Activated CD4-positive, alpha-beta T cell treated with anti-CD3 and anti-CD28 coated beads for 24 hours (primary cell): ENCODE measurements at regions not wholly inside any gene's neighbourhood (a gene's known extent, or its start where the extent isn't known, plus 50 kb on each side); places are given as distances from the start of the nearest gene placed in this dataset.
"Not testable (repeated sequence)": the region's sequence is repeated elsewhere in the genome, so short reads cannot be mapped to it uniquely, and the experiment has no call there.

Source experiments
- DNase-seq, 2 donors: peaks; one replicate each; pipeline ENCODE4 v3.0.0-alpha.2; 2020; ENCODE audit warnings: low read depth in 2 of 2

DNA sequence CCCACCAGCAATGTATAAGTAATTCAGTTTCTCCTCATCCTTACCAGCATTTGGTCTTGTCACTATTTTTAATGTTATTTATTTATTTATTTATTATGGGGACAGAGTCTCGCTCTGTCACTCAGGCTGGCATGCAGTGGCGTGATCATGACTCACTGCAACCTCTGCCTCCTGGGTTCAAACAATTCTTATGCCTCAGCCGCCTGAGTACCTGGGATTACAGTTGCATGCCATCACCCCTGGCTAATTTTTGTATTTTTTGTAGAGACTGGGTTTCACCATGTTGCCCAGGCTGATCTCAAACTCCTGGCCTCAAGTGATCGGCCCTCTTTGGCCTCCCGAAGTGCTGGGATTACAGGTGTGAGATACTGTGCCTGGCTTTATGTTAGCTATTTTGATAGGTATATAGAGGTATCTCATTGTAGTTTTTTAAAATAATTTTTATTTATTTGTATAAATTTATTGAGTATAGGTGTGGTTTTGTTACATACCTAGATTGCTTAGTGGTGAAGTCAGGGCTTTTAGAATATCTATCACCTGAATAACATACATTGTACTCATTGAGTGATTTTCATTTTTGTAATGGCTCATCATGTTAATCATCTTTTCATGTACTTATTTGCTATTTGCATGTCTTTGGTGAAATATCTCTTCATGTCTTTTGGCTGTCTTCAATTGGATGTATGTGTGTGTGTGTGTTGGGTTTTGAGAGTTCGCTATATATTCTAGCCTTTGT, 53.3 kb downstream of the TANC2 start:
- DNase-seq, result no peak

DNA sequence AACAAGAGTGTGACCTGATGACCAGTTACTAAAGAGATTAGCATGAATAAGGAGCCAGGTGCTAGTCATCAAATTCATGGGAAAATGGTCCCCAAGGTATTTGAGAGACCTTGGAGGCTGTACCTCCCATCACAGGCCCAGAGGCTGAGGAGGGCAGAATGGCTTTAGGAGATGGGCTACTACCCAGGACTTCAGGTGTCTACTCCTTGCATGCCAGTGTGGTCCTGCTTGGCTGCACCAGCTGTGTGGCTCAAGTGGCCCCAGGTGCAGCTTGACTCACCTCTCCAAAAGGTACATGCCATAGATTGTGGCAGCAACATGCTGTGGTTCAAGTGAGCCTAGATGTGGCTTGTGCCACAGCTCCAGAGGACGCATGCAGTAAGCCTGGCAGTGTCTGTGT, 56.5 kb downstream of the TANC2 start:
- DNase-seq, result no peak

DNA sequence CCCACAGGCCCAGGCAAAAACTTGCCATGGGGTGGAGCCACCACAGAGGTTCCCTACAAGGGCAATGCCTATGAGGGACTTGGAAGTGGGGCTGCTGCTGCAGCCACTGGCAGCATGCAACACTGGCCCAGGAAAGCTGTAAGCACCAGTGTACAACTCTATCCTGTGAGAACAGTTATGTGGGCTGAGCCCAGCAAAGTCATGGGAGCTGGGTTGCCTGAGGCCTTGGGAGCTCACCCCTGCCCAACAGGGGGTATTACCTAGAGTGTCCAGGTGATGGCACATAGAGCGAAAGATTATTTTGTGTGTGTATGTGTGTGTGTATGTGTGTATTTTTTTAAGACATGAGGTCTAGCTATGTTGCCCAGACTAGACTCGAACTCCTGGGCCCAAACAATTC, 57.0 kb downstream of the TANC2 start:
- no peak for DNase-seq

DNA sequence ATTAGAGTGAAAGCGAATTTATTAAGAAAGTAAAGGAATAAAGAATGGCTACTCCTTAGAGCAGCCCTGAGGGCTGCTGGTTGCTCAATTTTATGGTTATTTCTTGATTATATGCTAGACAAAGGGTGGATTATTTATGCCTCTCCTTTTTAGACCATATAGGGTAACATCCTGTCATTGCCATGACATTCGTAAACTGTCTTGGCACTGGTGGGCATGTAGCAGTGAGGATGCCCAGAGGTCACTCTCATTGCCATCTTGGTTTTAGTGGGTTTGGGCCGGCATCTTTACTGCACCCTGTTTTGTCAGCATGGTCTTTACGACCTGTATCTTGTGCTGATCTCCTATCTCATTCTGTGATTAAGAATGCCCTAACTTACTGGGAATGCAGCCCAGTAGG, 58.2 kb downstream of the TANC2 start:
- no peak for DNase-seq

DNA sequence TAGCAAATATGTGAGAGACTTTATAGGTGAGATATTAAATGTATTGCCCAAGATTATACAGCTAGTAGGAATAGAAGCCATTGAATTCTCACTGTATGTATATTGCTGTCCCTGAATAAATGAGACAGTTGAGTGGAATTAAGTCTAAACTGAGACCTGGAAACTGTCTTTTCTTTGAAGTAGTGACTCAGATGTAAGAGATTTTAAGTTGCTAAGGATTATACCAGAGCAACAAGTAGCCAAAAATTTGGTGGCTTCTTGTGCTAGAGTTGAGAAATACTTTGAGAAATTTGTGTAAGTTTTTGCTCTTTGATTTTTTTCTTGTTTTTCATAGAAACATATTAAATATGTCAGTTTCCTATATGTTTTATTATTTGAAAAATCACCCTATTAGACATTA, 58.7 kb downstream of the TANC2 start:
- no peak for DNase-seq

DNA sequence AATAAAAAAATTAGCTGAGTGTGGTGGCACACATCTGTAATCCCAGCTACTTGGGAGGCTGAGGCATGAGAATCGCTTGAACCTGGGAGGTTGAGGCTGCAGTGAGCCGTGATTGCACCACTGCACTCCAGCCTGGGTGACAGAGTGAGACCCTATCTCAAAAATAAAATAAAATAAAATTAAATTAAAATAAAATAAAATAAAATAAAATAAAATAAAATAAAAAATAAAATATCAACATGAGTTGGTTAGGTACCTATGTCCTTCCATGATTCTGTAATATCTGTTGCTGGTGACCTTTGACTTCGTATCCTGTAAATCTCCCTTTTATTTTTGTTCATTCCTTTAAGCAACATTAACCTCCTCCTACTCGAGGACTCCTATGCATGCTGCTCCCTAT, 59.6 kb downstream of the TANC2 start:
- DNase-seq, result not testable (repeated sequence)

DNA sequence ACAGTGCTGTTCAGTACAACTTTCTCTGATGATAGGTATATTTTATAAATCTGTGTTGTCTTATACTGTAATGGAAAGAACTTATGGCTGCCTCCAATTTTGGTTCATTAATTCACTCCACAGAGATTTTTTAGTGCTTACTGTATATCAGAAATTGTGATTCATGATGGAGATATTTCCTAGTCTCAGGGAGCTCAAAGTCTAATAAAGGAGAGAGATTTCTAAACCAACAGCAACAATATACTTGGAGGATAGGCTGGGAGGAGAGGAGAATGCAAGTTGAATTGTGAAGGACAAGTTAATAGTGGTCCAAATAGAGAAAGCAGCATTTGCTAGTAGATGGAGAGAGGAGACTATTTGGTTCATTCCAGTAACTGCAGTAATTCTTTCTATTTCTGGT, 63.5 kb downstream of the TANC2 start:
- DNase-seq, result no peak

DNA sequence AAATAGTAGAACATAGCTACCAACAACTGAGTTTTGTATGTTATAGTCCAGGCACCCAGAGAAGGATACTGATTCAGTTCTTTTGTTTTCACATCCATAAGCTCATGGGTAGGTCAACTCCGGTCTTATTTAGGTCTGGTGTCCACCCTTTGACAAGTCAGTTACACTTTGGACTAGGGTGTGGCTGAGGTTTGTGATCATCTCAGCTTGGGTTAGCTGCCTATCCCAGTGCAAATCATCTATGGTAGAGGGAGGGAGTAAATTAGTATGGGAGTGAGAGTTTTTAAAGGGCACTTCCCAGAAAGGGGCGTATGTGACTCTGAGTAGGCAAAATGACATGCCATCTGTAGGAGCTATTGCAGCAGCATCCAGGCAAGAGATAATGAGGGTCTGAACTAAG, 66.1 kb downstream of the TANC2 start:
- no peak for DNase-seq

DNA sequence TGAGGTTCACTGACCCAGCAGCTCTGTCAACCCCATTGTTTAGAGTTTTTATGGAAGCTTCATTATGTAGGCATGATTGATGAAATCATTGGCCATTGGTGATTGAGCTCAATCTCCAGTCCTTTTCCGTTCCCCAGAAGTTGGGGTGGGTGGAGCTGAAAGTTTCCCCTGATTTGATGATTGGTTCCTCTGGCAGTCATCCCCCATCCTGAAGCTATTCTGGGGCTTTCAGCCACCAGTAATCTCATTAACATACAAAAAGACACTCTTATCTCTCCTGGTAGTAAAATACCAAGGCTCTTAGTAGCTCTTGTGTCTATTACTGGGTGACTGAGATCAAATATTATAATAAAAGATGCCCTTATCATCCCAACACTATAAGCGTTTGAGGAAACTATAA, 67.1 kb downstream of the TANC2 start:
- DNase-seq, result no peak

DNA sequence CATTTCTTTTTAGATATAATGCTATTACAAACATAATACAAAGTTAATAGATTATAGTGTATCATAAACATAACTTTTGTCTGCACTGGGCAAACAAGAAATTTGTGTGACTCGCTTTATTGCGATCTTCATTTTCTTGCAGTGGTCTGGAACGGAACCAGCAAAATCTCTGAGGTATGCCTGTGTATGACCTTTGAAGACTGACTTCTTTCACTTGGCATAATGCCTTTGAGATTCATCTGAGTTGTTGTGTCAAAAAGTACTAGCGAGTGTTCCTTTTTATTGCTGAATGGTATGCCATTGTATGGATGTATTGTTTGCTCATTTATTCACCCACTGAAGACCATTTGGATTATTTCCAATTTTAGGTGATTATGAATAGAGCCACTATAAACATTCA, 69.2 kb downstream of the TANC2 start:
- no peak for DNase-seq

DNA sequence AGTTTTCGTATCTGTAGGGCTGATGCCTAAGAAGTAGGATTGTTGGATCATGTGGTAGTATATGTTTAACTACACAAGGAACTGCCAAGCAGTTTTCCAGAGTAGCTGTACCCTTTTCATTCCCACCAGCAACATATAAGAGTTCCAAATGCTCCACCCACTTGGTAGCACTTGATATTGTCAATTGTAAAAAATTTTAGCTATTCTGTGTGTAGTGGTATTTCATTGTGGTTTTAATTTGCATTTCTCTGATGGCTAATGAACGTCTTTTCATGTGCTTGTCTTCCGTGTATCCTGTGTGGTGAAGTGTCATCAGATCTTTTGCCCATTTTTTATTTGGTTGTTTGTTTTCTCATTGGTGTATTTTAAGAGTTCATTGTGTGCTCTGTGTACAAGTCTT, 69.7 kb downstream of the TANC2 start:
- no peak for DNase-seq

DNA sequence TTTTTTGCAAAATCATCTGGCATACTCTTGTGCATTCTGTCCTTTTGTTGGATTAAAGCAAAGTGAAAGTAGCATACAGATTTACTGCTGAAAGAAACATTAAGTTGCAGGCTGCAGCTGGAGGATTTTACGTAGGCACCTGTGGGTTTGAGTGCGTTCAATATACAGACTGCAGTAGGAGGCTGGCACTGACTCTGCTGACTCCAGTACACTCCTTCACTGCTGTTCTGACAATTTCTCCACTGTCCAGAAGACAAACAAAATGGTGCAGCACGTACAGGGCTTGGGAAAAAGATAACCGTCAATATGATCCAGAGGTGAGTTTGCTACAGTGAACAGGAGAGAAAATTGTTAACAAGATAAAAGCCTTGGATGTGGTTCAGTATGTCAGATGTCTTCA, 73.3 kb downstream of the TANC2 start:
- DNase-seq, result no peak

DNA sequence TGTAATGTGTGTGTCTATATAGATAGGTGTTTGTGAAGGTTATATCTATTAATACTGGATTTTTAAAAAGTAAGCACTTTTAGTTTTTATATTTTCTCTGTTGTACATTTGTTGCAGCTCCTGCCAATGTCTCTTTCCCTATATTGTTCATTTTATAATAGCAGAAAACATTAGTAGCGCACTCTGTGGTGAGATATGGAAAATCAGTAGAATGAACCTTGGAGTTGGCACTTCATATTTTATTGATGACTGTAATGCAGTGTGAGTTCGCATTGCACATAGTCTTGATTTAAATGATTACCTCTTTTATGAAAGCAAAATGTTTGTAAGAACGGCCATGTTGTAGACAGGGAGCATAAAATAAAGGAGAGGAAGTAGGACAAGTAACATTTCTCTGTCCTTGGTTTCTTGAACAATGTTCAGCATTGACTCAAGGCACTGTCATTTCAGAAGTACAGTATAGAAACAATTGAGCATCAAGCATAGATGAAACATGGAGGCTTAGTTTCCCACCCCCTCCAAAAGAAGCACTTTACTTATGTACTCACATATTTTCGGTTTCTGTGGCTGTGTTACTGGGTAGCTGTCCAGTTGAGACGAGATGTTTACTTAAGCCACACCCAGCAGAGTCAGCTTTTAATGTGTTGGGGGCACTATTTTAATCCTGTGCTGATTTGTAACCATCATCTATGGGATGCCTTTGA, 74.0 kb downstream of the TANC2 start:
- no peak for DNase-seq

DNA sequence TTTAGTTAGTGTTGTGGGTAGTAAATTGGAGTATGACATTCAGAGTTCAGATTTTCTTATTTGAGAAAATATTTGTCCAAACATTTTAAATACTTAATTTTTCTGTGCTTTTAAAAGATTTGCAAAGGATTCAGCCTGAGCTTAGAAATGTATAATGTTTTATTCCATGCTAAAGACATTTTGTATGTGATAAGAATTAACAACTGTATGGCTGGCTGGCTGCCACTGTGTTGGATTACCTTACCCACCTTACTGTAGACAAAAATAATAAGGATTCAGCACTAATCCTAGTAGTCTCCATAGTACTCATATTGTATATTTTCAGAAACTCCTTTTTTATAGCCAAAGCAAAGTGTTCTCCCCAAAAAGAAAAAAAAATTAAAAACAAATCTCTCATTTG, 74.8 kb downstream of the TANC2 start:
- DNase-seq, result no peak

DNA sequence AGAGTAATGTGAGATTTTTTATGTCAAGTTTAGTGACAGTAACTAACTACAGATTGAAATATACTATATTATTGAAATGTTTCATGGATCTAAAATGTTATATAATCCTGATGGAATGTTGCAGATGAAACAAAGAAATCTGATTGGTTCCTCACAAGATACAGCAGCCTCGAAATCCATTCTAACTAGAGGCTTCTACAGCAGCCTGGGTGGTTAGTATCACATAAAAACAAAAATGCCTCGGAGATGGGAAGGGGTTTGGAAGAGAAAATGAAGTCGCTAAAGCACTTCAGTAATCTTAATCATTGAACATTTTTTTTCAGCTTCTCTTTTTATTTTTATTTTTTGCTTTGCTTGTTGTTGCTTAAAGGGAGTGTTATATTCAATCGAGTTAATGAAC, 75.2 kb downstream of the TANC2 start:
- no peak for DNase-seq

DNA sequence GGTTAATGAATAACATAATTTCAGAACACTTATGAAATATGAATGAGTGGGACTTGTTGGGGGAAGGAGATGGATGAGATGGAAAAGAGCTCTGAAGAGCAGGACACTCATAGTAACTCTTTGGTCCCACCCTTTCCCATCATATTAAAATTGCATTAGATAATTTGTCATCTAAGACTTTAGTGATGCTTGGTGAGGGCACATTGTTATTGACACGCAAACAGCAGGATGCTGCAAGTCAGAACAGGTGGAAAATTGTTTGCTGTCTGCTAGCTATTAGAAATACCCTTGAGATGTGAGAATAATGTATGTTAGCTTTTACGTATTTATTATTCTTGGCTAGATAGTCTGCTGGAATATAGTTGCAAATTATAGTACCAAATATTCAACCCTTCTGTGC, 75.7 kb downstream of the TANC2 start:
- DNase-seq, result no peak

DNA sequence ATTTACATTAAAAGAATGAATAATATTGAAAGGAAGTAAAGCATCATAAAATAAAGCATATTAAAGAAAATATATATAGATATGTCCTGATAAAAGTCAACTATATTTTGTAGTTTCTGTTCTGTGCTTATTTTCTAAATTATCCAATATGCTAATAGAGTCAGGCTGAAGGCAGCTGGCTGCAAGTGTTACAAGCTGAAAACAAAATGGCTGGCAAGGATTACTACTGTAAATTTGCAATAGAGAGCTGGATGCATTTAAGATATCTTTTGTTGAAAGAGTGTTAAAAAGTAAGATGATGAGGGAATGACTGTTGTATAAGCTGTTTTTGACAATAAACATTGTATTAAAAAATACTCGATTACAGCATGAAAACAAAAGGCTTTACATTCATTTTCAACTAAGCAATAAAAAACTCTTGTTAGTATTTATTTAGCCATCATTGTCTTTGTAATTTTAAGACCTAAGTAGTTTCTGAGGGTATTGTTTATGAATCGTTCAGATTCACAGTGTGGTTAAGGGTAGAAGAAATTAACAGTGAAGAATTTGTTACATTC, 76.3 kb downstream of the TANC2 start:
- DNase-seq, result no peak

DNA sequence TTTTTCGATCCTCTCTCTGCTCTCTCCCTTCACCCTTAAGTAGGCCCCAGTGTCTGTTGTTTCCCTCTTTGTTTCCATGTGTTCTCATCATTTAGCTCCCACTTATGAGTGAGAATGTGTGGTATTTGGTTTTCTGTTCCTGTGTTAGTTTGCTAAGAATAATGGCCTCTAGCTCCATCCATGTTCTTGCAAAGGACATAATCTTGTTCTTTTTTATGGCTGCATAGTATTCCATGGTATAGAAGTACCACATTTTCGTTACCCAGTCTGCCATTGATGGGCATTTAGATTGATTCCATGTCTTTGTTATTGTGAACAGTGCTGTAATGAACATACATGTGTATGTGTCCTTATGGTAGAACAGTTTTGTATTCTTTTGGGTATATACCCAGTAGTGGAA, 91.5 kb downstream of the TANC2 start:
- DNase-seq, result not testable (repeated sequence)

DNA sequence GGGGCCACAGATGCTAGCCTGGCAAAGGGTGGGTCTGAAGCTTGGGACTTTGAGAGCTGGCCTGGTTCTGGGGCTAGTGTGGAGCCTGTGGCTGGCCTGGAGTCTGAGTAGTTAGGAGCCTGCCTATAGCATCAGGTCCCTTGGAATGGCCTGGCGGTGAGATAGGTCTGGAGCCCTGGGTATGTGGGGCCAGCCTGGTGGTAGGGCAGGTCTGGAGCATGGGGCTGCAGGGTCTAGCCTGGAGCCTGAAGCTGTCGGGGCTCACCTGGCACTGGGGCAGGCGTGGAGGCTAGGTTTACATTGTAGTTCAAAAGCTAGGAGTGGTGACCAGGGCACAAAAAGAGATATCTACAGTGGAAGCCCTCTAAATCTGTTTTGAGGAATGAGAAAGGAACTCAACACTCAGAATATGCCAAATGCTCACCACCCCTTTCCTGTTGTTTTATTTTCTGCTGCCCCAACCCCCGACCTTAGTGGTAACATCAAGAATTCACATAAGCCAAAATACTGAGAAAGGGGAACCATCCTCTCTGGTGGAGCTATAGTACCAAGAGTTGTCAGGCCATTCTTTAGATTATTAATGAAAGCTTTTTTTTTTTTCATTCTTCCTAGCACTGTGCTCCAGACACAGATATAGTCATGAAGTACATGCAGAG, 100.3 kb downstream of the TANC2 start:
- DNase-seq, result no peak

DNA sequence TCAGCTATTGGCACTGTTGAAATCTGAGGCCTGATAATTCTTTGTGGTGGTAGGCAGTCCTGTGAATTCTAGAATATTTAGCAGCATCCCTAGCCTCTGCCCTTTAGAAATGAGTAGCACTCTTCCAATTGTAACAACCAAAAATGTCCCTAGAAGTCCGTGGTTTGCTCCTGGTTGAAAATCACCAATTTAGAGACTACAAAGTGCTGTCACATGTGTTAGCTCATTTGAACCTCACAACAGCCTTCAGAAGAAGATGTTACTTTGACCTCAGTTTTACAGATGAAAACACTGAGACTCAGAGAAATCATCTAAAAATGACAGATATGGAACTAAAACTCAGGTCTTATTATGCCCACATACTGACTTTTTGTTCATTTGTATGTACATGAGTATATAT, 103.2 kb downstream of the TANC2 start:
- no peak for DNase-seq

DNA sequence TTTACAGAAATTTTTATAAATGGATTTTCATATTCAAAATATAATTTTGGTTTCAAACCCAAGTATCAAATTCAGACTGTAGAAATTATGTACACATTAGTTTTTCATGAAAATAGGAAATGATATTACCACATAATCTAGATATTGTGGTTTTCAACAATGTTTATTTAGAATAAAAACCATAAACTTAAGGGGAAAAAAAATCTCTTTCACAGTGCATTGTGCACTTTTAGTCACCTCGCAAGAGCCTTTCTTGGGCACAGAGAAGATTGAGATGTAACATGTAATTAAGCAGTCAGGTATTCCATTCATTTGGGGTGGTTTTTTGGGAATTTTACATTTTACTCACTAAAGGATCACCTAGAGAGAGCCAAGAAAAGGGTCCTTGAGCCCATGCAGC, 104.0 kb downstream of the TANC2 start:
- DNase-seq, result no peak

DNA sequence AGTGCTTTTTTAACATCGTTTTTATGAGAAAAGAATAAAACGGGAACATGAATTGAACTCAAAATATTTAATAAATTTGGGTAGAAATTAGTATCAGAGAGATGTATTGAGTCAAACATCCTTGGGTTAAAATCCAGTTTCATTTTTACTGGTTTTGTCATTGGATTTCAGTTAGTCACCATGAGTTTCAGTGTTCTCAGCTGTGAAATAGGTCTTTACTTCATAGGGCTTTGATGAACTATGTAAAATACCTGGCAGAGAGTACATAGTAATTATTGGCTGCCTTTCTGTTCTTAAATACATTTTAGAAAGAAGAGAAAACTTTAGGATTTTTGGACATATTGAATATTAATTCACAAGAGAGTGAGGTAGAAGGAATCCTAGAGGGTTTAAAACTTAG, 105.8 kb downstream of the TANC2 start:
- no peak for DNase-seq

DNA sequence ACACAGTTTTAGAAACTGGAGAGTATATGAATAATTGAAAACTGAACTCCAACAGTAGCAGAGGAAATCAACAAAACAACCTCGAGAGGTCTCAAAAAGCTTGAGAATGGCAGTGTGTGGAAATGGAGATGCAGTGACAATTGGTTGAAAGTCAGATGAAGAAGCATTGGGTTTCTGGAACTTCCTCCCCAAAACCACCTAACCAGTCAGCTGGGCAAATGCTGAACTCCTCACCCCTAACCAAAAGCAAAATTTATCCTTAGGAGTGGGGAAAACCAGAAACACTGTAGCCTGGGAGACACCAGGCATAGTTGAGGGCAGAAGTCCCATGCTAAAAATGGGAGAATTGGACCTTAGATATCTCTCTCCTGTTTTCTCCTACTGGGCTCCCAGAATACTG, 109.9 kb downstream of the TANC2 start:
- DNase-seq, result no peak
